ENCODE measurements at regions not wholly inside any gene's neighbourhood (a gene's known extent, or its start where the extent isn't known, plus 50 kb on each side); places are given as distances from the start of the nearest gene placed in this dataset.

DNA sequence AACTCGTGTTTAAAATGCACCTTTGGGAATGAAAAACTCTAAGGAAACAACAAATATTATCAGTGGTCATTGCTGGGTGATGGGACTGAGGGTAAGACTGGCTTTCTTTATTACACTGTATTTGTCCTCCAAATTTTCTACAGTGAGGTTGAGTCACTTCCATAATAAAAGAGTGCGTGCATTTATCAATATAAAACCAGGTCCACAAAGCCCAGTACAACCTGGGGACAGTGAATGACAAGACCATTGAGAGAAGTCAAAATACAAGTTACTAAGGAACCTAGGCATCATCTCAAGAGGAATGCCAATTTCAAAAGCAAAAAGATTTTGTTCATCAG, 76.4 kb downstream of the MAGED4 start:
- TF ChIP-seq POLR2A (IDR thresholded peaks at IDR 0.05) (no peak), CTCF (IDR thresholded peaks at IDR 0.05) (no peak)

Data from adrenal gland (tissue), 5 donors.